Stimulated activated CD8-positive, alpha-beta memory T cell treated with anti-CD3 and anti-CD28 coated beads, Interleukin-12 subunit alpha, Interleukin-12 subunit beta, amount 100 ng/mL, for 4 hours (primary cell): ENCODE measurements at regions not wholly inside any gene's neighbourhood (a gene's known extent, or its start where the extent isn't known, plus 50 kb on each side); places are given as distances from the start of the nearest gene placed in this dataset.

Experiments used
- DNase-seq: peaks from one replicate; pipeline ENCODE4 v3.0.0-alpha.2; 2020; ENCODE audit warnings: low read depth

GRCh38 chr7:17181482-17181881, 117.0 kb upstream of the AHR start:
- DNase-seq, result no peak

- DNase-seq, result no peak
These were observed 114.7 kb upstream of the AHR start for GRCh38 chr7:17183630-17184328.

DNA sequence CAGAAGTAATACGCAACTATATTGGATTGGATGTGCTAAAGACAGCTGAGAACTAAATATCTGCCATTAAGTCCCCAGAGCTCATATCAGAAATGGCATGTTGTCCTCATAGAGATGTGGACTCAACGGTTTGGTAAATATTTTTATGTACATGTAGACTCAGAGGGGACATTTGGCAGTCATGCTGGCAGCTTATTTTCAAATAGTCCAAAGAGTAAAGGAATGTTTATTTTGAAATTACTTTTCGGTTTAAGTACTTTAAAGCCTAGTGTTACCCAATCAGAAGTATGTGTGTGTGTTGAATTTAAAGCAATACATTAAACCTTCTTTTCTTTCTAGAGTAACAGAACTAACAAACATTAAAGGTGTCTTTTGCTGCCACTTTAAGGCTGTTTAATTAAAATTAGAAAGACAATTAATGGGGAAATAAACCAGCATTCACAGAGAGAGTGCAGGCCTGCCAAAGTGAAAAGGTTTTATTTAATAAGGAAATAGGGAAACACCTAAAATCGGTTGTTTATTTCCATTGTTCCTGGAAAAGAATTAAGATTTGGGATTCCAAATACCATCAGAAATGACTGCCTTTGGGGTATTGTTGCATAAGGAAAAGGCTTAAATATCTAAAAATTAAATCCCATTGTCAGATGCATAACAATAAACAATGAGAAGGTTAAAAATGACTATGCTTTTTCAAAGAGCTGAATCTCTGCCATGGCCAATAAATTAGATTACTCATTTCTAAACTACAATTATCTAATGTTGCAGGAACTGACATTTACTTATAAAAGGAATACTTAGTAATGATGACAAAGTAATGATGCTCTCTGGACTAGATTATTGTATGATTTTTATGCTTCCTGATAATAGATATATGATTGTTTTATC, 113.4 kb upstream of the AHR start:
- DNase-seq, result no peak

DNA sequence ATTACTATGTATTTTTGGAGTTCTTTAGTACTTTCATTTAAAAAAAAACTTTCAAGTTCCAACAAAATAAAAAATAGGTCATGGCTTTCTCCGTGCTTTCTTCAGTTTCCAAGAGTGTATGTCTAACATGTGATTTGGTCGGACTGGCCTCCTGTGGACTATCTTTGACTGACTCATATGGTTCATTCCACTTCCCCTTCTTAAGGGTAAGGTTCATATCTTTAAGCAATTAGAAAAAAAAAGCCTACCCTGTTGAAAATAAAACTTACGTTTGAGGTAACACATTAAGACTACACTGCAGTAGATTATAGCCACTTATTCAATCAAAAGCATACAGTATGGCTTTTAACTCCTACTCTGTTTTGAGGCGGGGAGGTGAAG, 112.8 kb upstream of the AHR start:
- DNase-seq, result no peak

- no peak for DNase-seq
These were observed 111.5 kb upstream of the AHR start for GRCh38 chr7:17186745-17187530.

GRCh38 chr7:17194656-17195055, 103.8 kb upstream of the AHR start:
- DNase-seq, result no peak

- no peak for DNase-seq
These were observed 102.9 kb upstream of the AHR start for GRCh38 chr7:17195576-17195975.

DNA sequence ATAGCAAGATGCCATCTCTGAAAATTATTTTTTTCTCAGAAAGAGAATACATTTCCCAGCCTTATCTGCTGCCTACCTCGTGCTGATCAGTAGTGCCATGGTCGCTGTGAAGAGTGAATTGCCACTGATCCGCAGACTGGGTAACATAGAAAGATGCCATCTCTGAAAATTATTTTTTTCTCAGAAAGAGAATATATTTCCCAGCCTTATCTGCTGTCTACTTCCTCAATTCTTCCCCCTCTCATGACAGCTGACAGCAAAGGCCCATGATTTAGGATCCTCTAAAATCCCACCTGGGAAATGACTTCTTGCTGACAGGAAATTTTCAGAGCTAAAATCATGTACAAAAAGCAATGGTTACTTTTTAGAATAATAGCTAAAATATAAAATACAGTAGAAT, 92.5 kb upstream of the AHR start:
- DNase-seq, result no peak

DNA sequence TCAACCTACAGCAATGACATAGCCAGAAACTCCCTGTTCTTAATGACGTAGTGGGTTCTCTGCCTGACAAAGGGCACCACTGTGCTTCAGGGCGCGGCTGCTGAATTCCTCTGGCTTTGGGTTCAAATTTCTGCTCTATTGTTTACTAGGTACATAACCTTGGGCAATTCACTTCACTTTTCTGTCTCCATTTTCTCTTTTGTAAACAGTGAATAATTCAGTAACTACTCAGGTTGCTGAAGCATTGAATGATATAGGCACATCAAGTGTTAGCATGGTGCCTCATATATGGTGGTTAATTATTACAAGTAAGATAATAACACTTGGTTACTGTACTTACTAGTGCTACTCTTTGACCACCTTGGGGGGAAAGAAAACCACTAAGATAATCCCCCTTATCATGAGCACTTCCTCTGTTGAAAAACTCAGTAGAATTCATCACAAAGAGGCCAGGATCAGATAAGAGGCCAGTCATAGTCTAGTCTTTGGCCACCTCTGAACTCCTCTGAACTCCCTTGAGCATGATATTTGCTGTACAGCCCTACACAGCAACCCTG, 92.0 kb upstream of the AHR start:
- no peak for DNase-seq

GRCh38 chr7:17207220-17207619, 91.2 kb upstream of the AHR start:
- DNase-seq, result no peak

GRCh38 chr7:17209101-17209500, 89.4 kb upstream of the AHR start:
- no peak for DNase-seq

- DNase-seq, result no peak
These were observed 87.1 kb upstream of the AHR start for GRCh38 chr7:17211307-17211836.

- no peak for DNase-seq
These were observed 86.3 kb upstream of the AHR start for GRCh38 chr7:17212188-17212587.

DNA sequence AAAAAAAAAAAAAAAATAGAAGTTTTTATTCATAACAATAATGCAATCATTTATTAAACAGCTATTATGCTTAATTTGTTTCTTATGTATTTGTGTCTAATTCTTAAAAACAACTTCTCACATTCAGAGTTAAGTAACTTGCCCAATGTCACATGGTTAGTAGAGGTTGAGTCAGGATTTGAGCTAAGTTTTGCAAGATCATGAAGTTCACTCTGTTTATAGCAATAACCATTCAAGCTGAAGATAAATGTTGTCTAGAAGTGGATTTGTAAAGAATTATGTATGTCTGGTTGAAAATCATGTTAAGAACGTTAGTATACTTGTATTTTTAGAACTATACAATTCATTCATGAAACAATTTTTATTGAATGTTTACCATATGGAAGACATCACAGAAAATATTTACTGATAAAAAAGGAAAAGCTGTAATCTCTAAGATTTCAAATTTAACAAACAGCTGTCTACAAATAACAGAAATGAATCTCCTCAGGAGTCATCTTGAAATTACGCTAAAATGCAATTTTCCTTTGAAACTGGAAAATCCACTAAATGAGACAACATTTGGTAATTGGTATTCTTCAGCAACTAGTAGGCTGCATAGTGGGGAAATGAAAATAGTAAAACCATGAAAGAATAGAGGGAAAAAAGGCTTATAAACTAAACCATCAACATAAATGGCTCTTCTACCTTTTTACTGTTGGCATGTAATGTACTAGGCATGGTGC, 70.5 kb upstream of the AHR start:
- DNase-seq, result no peak

DNA sequence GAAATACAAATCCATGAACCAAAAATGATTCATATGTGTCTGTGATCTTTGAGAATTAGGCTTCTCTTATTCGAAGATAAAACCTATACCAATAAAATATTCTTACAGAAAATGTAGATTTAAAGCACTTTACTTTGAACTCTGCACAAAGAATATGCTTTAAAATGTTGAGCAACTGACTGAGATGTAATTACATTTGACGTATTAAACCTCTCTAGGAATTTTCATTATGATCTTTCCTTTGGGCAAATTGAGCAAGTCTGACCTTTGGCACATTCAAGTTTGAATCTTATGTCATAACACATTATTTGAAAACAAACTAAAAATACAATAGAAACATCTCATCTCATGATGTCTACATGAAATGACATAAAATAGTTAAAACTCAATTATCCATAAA, 69.2 kb upstream of the AHR start:
- DNase-seq, result no peak

- DNase-seq, result no peak
These were observed 68.2 kb upstream of the AHR start for GRCh38 chr7:17230099-17230807.

- no peak for DNase-seq
These were observed 64.8 kb upstream of the AHR start for GRCh38 chr7:17233603-17234002.

GRCh38 chr7:17234030-17234397, 64.4 kb upstream of the AHR start:
- peak; percentile 17 for DNase-seq

DNA sequence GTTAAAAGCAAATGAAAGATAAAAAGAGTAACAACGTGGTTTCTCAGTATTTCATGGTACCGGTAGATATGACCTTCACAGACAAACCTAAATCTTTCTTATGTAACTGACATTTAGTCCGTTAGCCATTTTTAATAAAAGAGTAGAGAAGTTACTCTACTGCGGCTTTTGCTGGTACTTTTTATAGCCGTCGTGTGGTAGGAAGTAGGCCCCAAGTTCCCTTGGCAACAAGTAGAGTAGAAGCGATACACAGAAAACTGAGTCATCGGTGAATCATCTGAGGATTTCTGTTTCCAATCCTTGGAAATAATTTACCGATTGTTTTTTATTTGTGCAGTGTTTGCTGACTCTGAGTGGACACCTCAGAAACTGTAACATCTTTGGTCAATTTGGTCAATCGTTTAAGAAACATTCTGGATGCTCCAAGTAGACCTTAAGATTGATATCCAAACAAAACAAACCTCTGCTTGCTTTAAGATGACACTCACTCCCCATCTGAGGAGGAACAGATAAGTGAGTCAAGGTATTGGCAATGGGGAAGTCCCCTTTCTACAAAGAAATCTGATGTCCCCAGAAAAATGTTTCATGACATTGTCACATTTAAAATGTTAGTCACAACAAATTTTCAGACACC, 63.9 kb upstream of the AHR start:
- DNase-seq, result peak; percentile 28

DNA sequence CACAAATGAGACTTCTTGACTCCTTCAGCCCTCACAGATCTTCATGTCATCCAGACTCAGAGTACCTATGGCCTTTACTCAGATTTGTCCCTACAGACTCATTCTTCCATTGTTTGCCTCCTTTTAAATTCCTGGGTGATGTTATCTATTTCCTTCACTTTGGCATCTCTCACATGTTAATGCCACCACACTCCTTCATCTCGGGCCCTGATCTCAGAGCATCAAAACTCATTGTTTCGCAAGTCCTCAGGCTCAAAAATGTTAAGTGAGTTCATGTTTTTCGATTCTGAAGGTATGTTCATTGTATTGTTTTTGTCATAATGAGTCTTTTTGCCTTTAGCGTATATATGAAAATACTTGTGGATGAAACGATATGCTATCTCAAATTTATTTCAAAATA, 62.3 kb upstream of the AHR start:
- DNase-seq, result no peak
